Fibroblast of lung (primary cell): ENCODE measurements at regions not wholly inside any gene's neighbourhood (a gene's known extent, or its start where the extent isn't known, plus 50 kb on each side); places are given as distances from the start of the nearest gene placed in this dataset.

Experiments used
- DNase-seq, 2 donors: peaks; one replicate each; pipeline versions ENCODE4 v3.0.0 to v3.0.0-alpha.2; 2010; ENCODE audit warnings: low read depth in 2 of 2
- H2AFZ ChIP-seq: 2 replicates; pipeline ENCODE4 v1.5.1; 2012; ENCODE audit warnings: low read length, control low read depth, inconsistent platforms
- H3K27ac ChIP-seq: 2 replicates; pipeline ENCODE4 v1.5.1; 2011; ENCODE audit warnings: low read length, control low read depth; ENCODE audit not compliant: insufficient read depth
- H3K27me3 ChIP-seq: 2 replicates; pipeline ENCODE4 v1.5.1; 2011; ENCODE audit warnings: mild to moderate bottlenecking, low read length; ENCODE audit not compliant: control insufficient read depth, insufficient read depth
- H3K36me3 ChIP-seq: 2 replicates; pipeline ENCODE4 v1.5.1; 2011; ENCODE audit warnings: low read length; ENCODE audit not compliant: control insufficient read depth, insufficient read depth
- H3K4me1 ChIP-seq: 2 replicates; pipeline ENCODE4 v1.5.1; 2011; ENCODE audit warnings: low read length; ENCODE audit not compliant: control insufficient read depth, insufficient read depth; ENCODE audit errors: extremely low read depth
- H3K4me2 ChIP-seq: 2 replicates; pipeline ENCODE4 v1.5.1; 2011; ENCODE audit warnings: low read length, control low read depth; ENCODE audit not compliant: insufficient read depth; ENCODE audit errors: extremely low read depth
- H3K4me3 ChIP-seq, 4 experiments: fragments of 200-600 bp in 1 of 4; sonication (generic) in 1 of 4; replicated peaks in 1 of 4; 2 replicates each; pipeline ENCODE4 v1.5.1; 2011 to 2016; ENCODE audit warnings: low read length in 4 of 4, low read depth in 3 of 4, mild to moderate bottlenecking in 3 of 4, control low read depth in 2 of 4, inconsistent platforms in 1 of 4, mixed read lengths in 1 of 4; ENCODE audit not compliant: insufficient read depth in 1 of 4; ENCODE audit errors: control extremely low read depth in 1 of 4
- H3K79me2 ChIP-seq: 2 replicates; pipeline ENCODE4 v1.5.1; 2012; ENCODE audit warnings: mild to moderate bottlenecking, low read length, inconsistent platforms; ENCODE audit not compliant: control insufficient read depth, insufficient read depth
- H3K9ac ChIP-seq: 2 replicates; pipeline ENCODE4 v1.5.1; 2011; ENCODE audit warnings: mild to moderate bottlenecking, low read length, control low read depth; ENCODE audit not compliant: insufficient read depth
- H3K9me3 ChIP-seq: 2 replicates; pipeline ENCODE4 v1.5.1; 2012; ENCODE audit warnings: low read depth, low read length; ENCODE audit not compliant: control insufficient read depth, insufficient read depth
- H4K20me1 ChIP-seq: 2 replicates; pipeline ENCODE4 v1.5.1; 2011; ENCODE audit warnings: low read length; ENCODE audit not compliant: control insufficient read depth, insufficient read depth; ENCODE audit errors: extremely low read depth
- CTCF ChIP-seq, 2 donors: IDR thresholded peaks in 1 of 2; conservative IDR thresholded peaks in 1 of 2; 1 replicate in 1 of 2; 2 replicates in 1 of 2; pipeline ENCODE4 v1.5.1; 2011 to 2012; ENCODE audit warnings: low read length in 2 of 2, control low read depth in 1 of 2, inconsistent platforms in 1 of 2, low read depth in 1 of 2, mild to moderate bottlenecking in 1 of 2
- EZH2 ChIP-seq: IDR thresholded peaks from 2 replicates; pipeline ENCODE4 v1.5.1; 2012; ENCODE audit warnings: low read length, control low read depth, mild to moderate bottlenecking; ENCODE audit errors: missing control alignments

DNA sequence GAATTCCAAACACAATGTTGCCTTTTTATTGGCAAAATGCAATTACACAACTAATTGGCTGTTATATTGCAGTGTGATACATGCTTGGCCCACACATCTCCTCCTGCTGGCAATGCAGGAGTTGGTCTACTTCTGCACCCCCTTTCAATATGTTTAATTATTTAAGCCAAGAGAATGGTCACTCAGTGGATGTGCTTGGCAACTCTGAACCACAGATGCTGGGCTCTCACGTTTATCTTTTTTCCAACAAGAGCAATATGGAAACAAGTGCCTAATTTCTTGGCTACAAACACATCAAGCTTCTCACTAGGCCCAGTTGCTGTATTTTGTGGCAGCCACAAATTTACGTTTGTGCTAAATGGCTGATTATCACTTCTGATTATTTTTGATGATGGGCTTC, 1149.2 kb upstream of the CELF2 start:
- Histone ChIP-seq H3K27me3 (no peaks in the 10 kb centered on the region), H3K4me3 (no peak overlapping the region), H3K4me2 (no peak overlapping the region), H3K79me2 (no peaks in the 10 kb centered on the region), H2AFZ (no peak overlapping the region), H3K4me1 (no peaks in the 10 kb centered on the region), H4K20me1 (no peaks in the 10 kb centered on the region), H3K9ac (no peak overlapping the region), H3K27ac (no peak overlapping the region), H3K9me3 (no peaks in the 10 kb centered on the region), H3K36me3 (no peaks in the 10 kb centered on the region)
- no peak for DNase-seq
- no peak for TF ChIP-seq CTCF (conservative IDR thresholded peaks at IDR 0.05 in 1 of 2, IDR thresholded peaks at IDR 0.05 in 1 of 2; ENCODE audit: low read depth in 1 of 2, low read length in 2 of 2)
- TF ChIP-seq EZH2: no peak

DNA sequence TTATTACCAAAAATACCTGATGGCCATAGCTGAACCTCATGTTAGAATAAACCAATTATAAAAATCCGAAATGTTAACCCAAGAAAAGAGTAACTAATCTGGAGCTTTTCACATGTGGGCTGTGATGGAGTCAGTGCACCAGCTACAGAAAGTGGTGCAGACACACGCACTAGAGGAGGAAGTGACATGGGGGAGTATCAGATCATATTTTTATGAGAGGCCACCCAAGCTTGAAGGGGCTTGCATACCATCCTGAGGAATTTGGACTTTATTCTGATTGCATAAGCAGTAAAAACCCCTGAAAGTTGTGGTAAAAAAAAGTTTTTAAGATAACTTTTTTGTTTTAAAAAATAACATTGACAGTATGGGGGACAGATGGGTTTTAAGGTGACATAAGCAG, 1148.5 kb upstream of the CELF2 start:
- Histone ChIP-seq H3K27ac (no peak overlapping the region), H3K4me1 (no peaks in the 10 kb centered on the region), H3K36me3 (no peaks in the 10 kb centered on the region), H2AFZ (no peak overlapping the region), H3K4me3 (no peak overlapping the region), H3K9ac (no peak overlapping the region), H3K4me2 (no peak overlapping the region), H3K79me2 (no peaks in the 10 kb centered on the region), H4K20me1 (no peaks in the 10 kb centered on the region), H3K27me3 (no peaks in the 10 kb centered on the region), H3K9me3 (no peaks in the 10 kb centered on the region)
- no peak for TF ChIP-seq CTCF (conservative IDR thresholded peaks at IDR 0.05 in 1 of 2, IDR thresholded peaks at IDR 0.05 in 1 of 2; ENCODE audit: low read depth in 1 of 2, low read length in 2 of 2)
- no peak for TF ChIP-seq EZH2
- no peak for DNase-seq

DNA sequence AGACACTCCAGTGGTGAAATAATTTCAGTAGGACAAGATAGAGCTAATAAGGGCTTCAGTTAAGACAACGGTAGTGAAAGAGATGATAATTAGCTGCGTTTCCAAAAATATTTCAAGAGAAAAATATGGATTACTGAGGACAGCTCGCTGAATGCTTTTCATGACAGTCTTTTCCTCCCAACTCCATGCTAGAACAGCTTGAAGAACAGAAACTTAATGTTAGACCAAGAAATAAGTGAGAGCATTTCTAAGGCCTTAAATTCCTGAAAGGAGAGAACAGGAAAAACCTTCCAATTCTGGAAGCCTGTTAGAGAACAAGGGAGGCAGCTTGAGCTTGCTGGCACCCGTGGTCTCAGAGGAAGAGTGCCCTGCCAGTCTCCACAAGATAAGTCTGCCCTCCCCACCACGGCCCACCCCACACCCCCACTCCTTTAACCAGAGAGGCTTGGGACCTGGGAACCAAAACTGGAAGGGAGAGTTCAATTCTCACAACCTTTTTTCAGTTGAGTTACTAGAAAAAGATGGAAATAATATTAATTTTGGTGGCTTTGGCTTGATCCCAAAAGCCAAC, 1148.0 kb upstream of the CELF2 start:
- Histone ChIP-seq H3K27ac (no peak overlapping the region), H3K4me2 (no peak overlapping the region), H3K79me2 (no peaks in the 10 kb centered on the region), H3K4me3 (no peak overlapping the region), H3K9me3 (no peaks in the 10 kb centered on the region), H3K4me1 (no peaks in the 10 kb centered on the region), H3K36me3 (no peaks in the 10 kb centered on the region), H3K27me3 (no peaks in the 10 kb centered on the region), H4K20me1 (no peaks in the 10 kb centered on the region), H2AFZ (no peak overlapping the region), H3K9ac (no peak overlapping the region)
- TF ChIP-seq EZH2 (no peak), CTCF (conservative IDR thresholded peaks at IDR 0.05 in 1 of 2, IDR thresholded peaks at IDR 0.05 in 1 of 2; ENCODE audit: low read depth in 1 of 2, low read length in 2 of 2) (no peak)
- no peak for DNase-seq
